ENCODE measurements at regions not wholly inside any gene's neighbourhood (a gene's known extent, or its start where the extent isn't known, plus 50 kb on each side); places are given as distances from the start of the nearest gene placed in this dataset.
"Not testable (repeated sequence)": the region's sequence is repeated elsewhere in the genome, so short reads cannot be mapped to it uniquely, and the experiment has no call there.

GRCh38 chr3:148500881-148501280, 196.8 kb upstream of the AGTR1 start:
- intact Hi-C loops (cut with micrococcal nuclease): no loop called here
- Mint-ChIP-seq H3K27ac (no peak overlapping the region), H3K27me3 (no peaks in the 10 kb centered on the region), H3K4me1 (no peaks in the 10 kb centered on the region), H3K9me3 (no peaks in the 10 kb centered on the region), H3K4me3 (no peak overlapping the region), H3K36me3 (ENCODE audit: low read depth) (no peaks in the 10 kb centered on the region)
- DNase-seq: no peak

GRCh38 chr3:148510116-148510515, 187.6 kb upstream of the AGTR1 start:
- intact Hi-C loops (cut with micrococcal nuclease): no loop called here
- Mint-ChIP-seq H3K4me1 (no peaks in the 10 kb centered on the region), H3K27me3 (no peaks in the 10 kb centered on the region), H3K36me3 (ENCODE audit: low read depth) (no peaks in the 10 kb centered on the region), H3K4me3 (no peak overlapping the region), H3K27ac (no peak overlapping the region), H3K9me3 (no peaks in the 10 kb centered on the region)
- no peak for DNase-seq

- no peaks in the 10 kb centered on the region for H3K36me3 Mint-ChIP-seq (ENCODE audit: low read depth)
- H3K27ac Mint-ChIP-seq: no peak overlapping the region
- H3K9me3 Mint-ChIP-seq: no peaks in the 10 kb centered on the region
- no peak overlapping the region for H3K4me3 Mint-ChIP-seq
- H3K4me1 Mint-ChIP-seq: no peaks in the 10 kb centered on the region
- intact Hi-C loops (cut with micrococcal nuclease): no loop called here
- DNase-seq: no peak
- H3K27me3 Mint-ChIP-seq: no peaks in the 10 kb centered on the region
Measured at GRCh38 chr3:148510561-148510960, 187.1 kb upstream of the AGTR1 start.

GRCh38 chr3:148512648-148513047, 185.1 kb upstream of the AGTR1 start:
- intact Hi-C loops (cut with micrococcal nuclease): no loop called here
- DNase-seq: no peak
- no peak overlapping the region for H3K27ac Mint-ChIP-seq
- no peak overlapping the region for H3K4me3 Mint-ChIP-seq
- no peaks in the 10 kb centered on the region for H3K27me3 Mint-ChIP-seq
- H3K4me1 Mint-ChIP-seq: no peaks in the 10 kb centered on the region
- H3K9me3 Mint-ChIP-seq: no peaks in the 10 kb centered on the region
- no peaks in the 10 kb centered on the region for H3K36me3 Mint-ChIP-seq (ENCODE audit: low read depth)

GRCh38 chr3:148513096-148513543, 184.6 kb upstream of the AGTR1 start:
- Mint-ChIP-seq H3K9me3 (no peaks in the 10 kb centered on the region), H3K27me3 (no peaks in the 10 kb centered on the region), H3K27ac (no peak overlapping the region), H3K36me3 (ENCODE audit: low read depth) (no peaks in the 10 kb centered on the region), H3K4me3 (no peak overlapping the region), H3K4me1 (no peaks in the 10 kb centered on the region)
- intact Hi-C loops (cut with micrococcal nuclease): no loop called here
- no peak for DNase-seq

GRCh38 chr3:148518520-148518919, 179.2 kb upstream of the AGTR1 start:
- intact Hi-C loops (cut with micrococcal nuclease): no loop called here
- H3K4me1 Mint-ChIP-seq: no peaks in the 10 kb centered on the region
- no peak overlapping the region for H3K4me3 Mint-ChIP-seq
- H3K9me3 Mint-ChIP-seq: no peaks in the 10 kb centered on the region
- no peak for DNase-seq
- no peaks in the 10 kb centered on the region for H3K36me3 Mint-ChIP-seq (ENCODE audit: low read depth)
- H3K27me3 Mint-ChIP-seq: no peaks in the 10 kb centered on the region
- H3K27ac Mint-ChIP-seq: no peak overlapping the region

GRCh38 chr3:148525621-148526020, 172.1 kb upstream of the AGTR1 start:
- H3K36me3 Mint-ChIP-seq (ENCODE audit: low read depth); H3K27ac Mint-ChIP-seq; H3K4me1 Mint-ChIP-seq; DNase-seq; H3K4me3 Mint-ChIP-seq; H3K9me3 Mint-ChIP-seq; intact Hi-C loops (cut with micrococcal nuclease); H3K27me3 Mint-ChIP-seq: not testable (repeated sequence)

GRCh38 chr3:148528024-148528423, 169.7 kb upstream of the AGTR1 start:
- Mint-ChIP-seq H3K4me3 (no peak overlapping the region), H3K4me1 (no peaks in the 10 kb centered on the region), H3K27me3 (no peaks in the 10 kb centered on the region), H3K36me3 (ENCODE audit: low read depth) (no peaks in the 10 kb centered on the region), H3K9me3 (peaks cover 6% of the 10 kb centered on the region), H3K27ac (no peak overlapping the region)
- intact Hi-C loops (cut with micrococcal nuclease): no loop called here
- no peak for DNase-seq

GRCh38 chr3:148531836-148532235, 165.9 kb upstream of the AGTR1 start:
- H3K4me1 Mint-ChIP-seq: no peaks in the 10 kb centered on the region
- no peak overlapping the region for H3K4me3 Mint-ChIP-seq
- no peak overlapping the region for H3K27ac Mint-ChIP-seq
- H3K36me3 Mint-ChIP-seq (ENCODE audit: low read depth): no peaks in the 10 kb centered on the region
- H3K9me3 Mint-ChIP-seq: no peaks in the 10 kb centered on the region
- H3K27me3 Mint-ChIP-seq: no peaks in the 10 kb centered on the region
- intact Hi-C loops (cut with micrococcal nuclease): no loop called here
- no peak for DNase-seq

GRCh38 chr3:148532326-148532725, 165.4 kb upstream of the AGTR1 start:
- no peaks in the 10 kb centered on the region for H3K4me1 Mint-ChIP-seq
- no peaks in the 10 kb centered on the region for H3K27me3 Mint-ChIP-seq
- H3K4me3 Mint-ChIP-seq: no peak overlapping the region
- no peak overlapping the region for H3K27ac Mint-ChIP-seq
- no peak for DNase-seq
- intact Hi-C loops (cut with micrococcal nuclease): no loop called here
- no peaks in the 10 kb centered on the region for H3K36me3 Mint-ChIP-seq (ENCODE audit: low read depth)
- H3K9me3 Mint-ChIP-seq: no peaks in the 10 kb centered on the region

GRCh38 chr3:148532774-148533173, 164.9 kb upstream of the AGTR1 start:
- Mint-ChIP-seq H3K36me3 (ENCODE audit: low read depth) (no peaks in the 10 kb centered on the region), H3K4me3 (no peak overlapping the region), H3K27me3 (no peaks in the 10 kb centered on the region), H3K27ac (no peak overlapping the region), H3K9me3 (no peaks in the 10 kb centered on the region), H3K4me1 (no peaks in the 10 kb centered on the region)
- no peak for DNase-seq
- intact Hi-C loops (cut with micrococcal nuclease): no loop called here

- Mint-ChIP-seq H3K36me3 (ENCODE audit: low read depth) (no peaks in the 10 kb centered on the region), H3K9me3 (no peaks in the 10 kb centered on the region), H3K4me3 (no peak overlapping the region), H3K4me1 (no peaks in the 10 kb centered on the region), H3K27me3 (no peaks in the 10 kb centered on the region), H3K27ac (no peak overlapping the region)
- DNase-seq: no peak
- intact Hi-C loops (cut with micrococcal nuclease): no loop called here
Measured at GRCh38 chr3:148534089-148534988, 163.4 kb upstream of the AGTR1 start.

- no peaks in the 10 kb centered on the region for H3K4me1 Mint-ChIP-seq
- H3K36me3 Mint-ChIP-seq (ENCODE audit: low read depth): no peaks in the 10 kb centered on the region
- no peak overlapping the region for H3K4me3 Mint-ChIP-seq
- no peak overlapping the region for H3K27ac Mint-ChIP-seq
- no peaks in the 10 kb centered on the region for H3K27me3 Mint-ChIP-seq
- H3K9me3 Mint-ChIP-seq: no peaks in the 10 kb centered on the region
- intact Hi-C loops (cut with micrococcal nuclease): no loop called here
- DNase-seq: no peak
Measured at GRCh38 chr3:148535001-148535400, 162.7 kb upstream of the AGTR1 start.

- Mint-ChIP-seq H3K4me1 (no peaks in the 10 kb centered on the region), H3K9me3 (no peaks in the 10 kb centered on the region), H3K4me3 (no peak overlapping the region), H3K36me3 (ENCODE audit: low read depth) (no peaks in the 10 kb centered on the region), H3K27me3 (no peaks in the 10 kb centered on the region), H3K27ac (no peak overlapping the region)
- DNase-seq: no peak
- intact Hi-C loops (cut with micrococcal nuclease): no loop called here
Measured at GRCh38 chr3:148540266-148540665, 157.4 kb upstream of the AGTR1 start.

GRCh38 chr3:148540851-148541250, 156.9 kb upstream of the AGTR1 start:
- no peaks in the 10 kb centered on the region for H3K27me3 Mint-ChIP-seq
- intact Hi-C loops (cut with micrococcal nuclease): no loop called here
- no peak for DNase-seq
- no peak overlapping the region for H3K4me3 Mint-ChIP-seq
- H3K9me3 Mint-ChIP-seq: no peaks in the 10 kb centered on the region
- H3K27ac Mint-ChIP-seq: no peak overlapping the region
- H3K4me1 Mint-ChIP-seq: no peaks in the 10 kb centered on the region
- H3K36me3 Mint-ChIP-seq (ENCODE audit: low read depth): no peaks in the 10 kb centered on the region
